Gastrocnemius medialis (tissue), 4 donors: ENCODE measurements at regions not wholly inside any gene's neighbourhood (a gene's known extent, or its start where the extent isn't known, plus 50 kb on each side); places are given as distances from the start of the nearest gene placed in this dataset.

ENCODE experiments used
- ATAC-seq, 2 donors: fragments of 150-250 bp; one replicate each; pipeline ENCODE4 v1.9.1; 2016
- DNase-seq, 2 donors: peaks; one replicate each; pipeline ENCODE4 v3.0.0-alpha.2; 2019
- H3K27ac ChIP-seq, 4 donors: fragments of 200-600 bp; sonication (generic); 1 replicate in 1 of 4; 2 replicates in 3 of 4; pipeline ENCODE4 v1.5.1; 2016 to 2018; ENCODE audit warnings: mild to moderate bottlenecking in 2 of 4, moderate library complexity in 1 of 4
- H3K27me3 ChIP-seq, 3 donors: fragments of 200-600 bp; sonication (generic) in 2 of 3; 1 replicate in 1 of 3; 2 replicates in 2 of 3; pipeline versions ENCODE4 v1.5.1 to v1.6.0; 2016 to 2019; ENCODE audit warnings: mild to moderate bottlenecking in 1 of 3, moderate library complexity in 1 of 3
- H3K36me3 ChIP-seq, 2 donors: fragments of 200-600 bp; sonication (generic) in 1 of 2; one replicate each; pipeline ENCODE4 v1.5.1; 2017 to 2018
- H3K4me1 ChIP-seq, 2 donors: fragments of 200-600 bp; sonication (generic) in 1 of 2; one replicate each; pipeline ENCODE4 v1.5.1; 2016 to 2017; ENCODE audit warnings: mild to moderate bottlenecking in 2 of 2
- H3K4me3 ChIP-seq, 4 donors: fragments of 200-600 bp; sonication (generic) in 3 of 4; 1 replicate in 1 of 4; 2 replicates in 3 of 4; pipeline ENCODE4 v1.5.1; 2016 to 2019; ENCODE audit warnings: mild to moderate bottlenecking in 2 of 4
- H3K9me3 ChIP-seq, 3 donors: fragments of 200-600 bp; sonication (generic) in 2 of 3; 1 replicate in 1 of 3; 2 replicates in 2 of 3; pipeline ENCODE4 v1.5.1; 2016 to 2019
- CTCF ChIP-seq, 5 experiments: fragments of 450-650 bp in 3 of 5; fragments of 200-600 bp in 2 of 5; sonication (generic) in 2 of 5; IDR thresholded peaks in 4 of 5; conservative IDR thresholded peaks in 1 of 5; 1 replicate in 4 of 5; 2 replicates in 1 of 5; pipeline ENCODE4 v1.5.1; 2016 to 2019; ENCODE audit warnings: antibody characterized with exemption in 5 of 5, mild to moderate bottlenecking in 3 of 5, moderate library complexity in 3 of 5
- POLR2A ChIP-seq, 2 donors: fragments of 450-650 bp; IDR thresholded peaks; one replicate each; pipeline ENCODE4 v1.6.1; 2017; ENCODE audit warnings: antibody characterized with exemption in 2 of 2, mild to moderate bottlenecking in 2 of 2, moderate library complexity in 2 of 2
- in situ Hi-C, 4 donors: fragments of 200-750 bp; cut with MboI; loops; one replicate each; pipeline versions ENCODE4 v1.15.0 to v1.8.0; 2017; ENCODE audit warnings: low sequenced_read_pairs in 4 of 4
- intact Hi-C: fragments of 100-400 bp; cut with DNase I; formaldehyde crosslinking; loops from one replicate; pipeline ENCODE4 v1.15.1; 2023; ENCODE audit warnings: low total_unique reads

- no peak for ATAC-seq
- in situ Hi-C loops (no loop called here), intact Hi-C loops (no loop called here)
- H3K27ac ChIP-seq = no peak overlapping the region
- no peaks in the 10 kb centered on the region for H3K36me3 ChIP-seq
- H3K4me3 ChIP-seq = no peak overlapping the region
- no peak for TF ChIP-seq POLR2A (IDR thresholded peaks at IDR 0.05)
- no peak for TF ChIP-seq CTCF (IDR thresholded peaks at IDR 0.05 in 4 of 5, conservative IDR thresholded peaks at IDR 0.05 in 1 of 5)
- H3K9me3 ChIP-seq = no peaks in the 10 kb centered on the region
- DNase-seq = no peak
- no peaks in the 10 kb centered on the region for H3K4me1 ChIP-seq
- no peaks in the 10 kb centered on the region for H3K27me3 ChIP-seq
Measured at GRCh38 chr9:78158286-78158685, 77.6 kb upstream of the CEP78 start.

- no peak overlapping the region for H3K4me3 ChIP-seq
- intact Hi-C loops = no loop called here
- no peak for TF ChIP-seq CTCF (IDR thresholded peaks at IDR 0.05 in 4 of 5, conservative IDR thresholded peaks at IDR 0.05 in 1 of 5)
- TF ChIP-seq POLR2A (IDR thresholded peaks at IDR 0.05) = no peak
- DNase-seq (no peak), ATAC-seq (no peak)
- H3K27me3 ChIP-seq = no peaks in the 10 kb centered on the region
- H3K9me3 ChIP-seq = no peaks in the 10 kb centered on the region
- no peaks in the 10 kb centered on the region for H3K36me3 ChIP-seq
- no peak overlapping the region for H3K27ac ChIP-seq
- no peaks in the 10 kb centered on the region for H3K4me1 ChIP-seq
- in situ Hi-C loops = no loop called here
Measured at GRCh38 chr9:78150983-78151356, 84.9 kb upstream of the CEP78 start.

GRCh38 chr9:78150312-78150982 is 85.4 kb upstream of the CEP78 start:
- Histone ChIP-seq H3K4me1 (no peaks in the 10 kb centered on the region), H3K4me3 (no peak overlapping the region), H3K27me3 (no peaks in the 10 kb centered on the region), H3K9me3 (no peaks in the 10 kb centered on the region), H3K27ac (no peak overlapping the region), H3K36me3 (no peaks in the 10 kb centered on the region)
- no peak for TF ChIP-seq POLR2A (IDR thresholded peaks at IDR 0.05)
- TF ChIP-seq CTCF (IDR thresholded peaks at IDR 0.05 in 4 of 5, conservative IDR thresholded peaks at IDR 0.05 in 1 of 5) = no peak
- in situ Hi-C loops = no loop called here
- DNase-seq = no peak
- intact Hi-C loops = no loop called here
- ATAC-seq = no peak

- Histone ChIP-seq H3K9me3 (no peaks in the 10 kb centered on the region), H3K4me1 (no peaks in the 10 kb centered on the region), H3K36me3 (no peaks in the 10 kb centered on the region), H3K27me3 (no peaks in the 10 kb centered on the region), H3K27ac (no peak overlapping the region), H3K4me3 (no peak overlapping the region)
- intact Hi-C loops = no loop called here
- ATAC-seq (no peak), DNase-seq (no peak)
- in situ Hi-C loops = no loop called here
- no peak for TF ChIP-seq POLR2A (IDR thresholded peaks at IDR 0.05)
- TF ChIP-seq CTCF (IDR thresholded peaks at IDR 0.05 in 4 of 5, conservative IDR thresholded peaks at IDR 0.05 in 1 of 5) = no peak
Measured at GRCh38 chr9:78149702-78150291, 86.1 kb upstream of the CEP78 start.

GRCh38 chr9:78146241-78146640 is 89.6 kb upstream of the CEP78 start:
- in situ Hi-C loops (no loop called here), intact Hi-C loops (no loop called here)
- no peaks in the 10 kb centered on the region for H3K4me1 ChIP-seq
- no peaks in the 10 kb centered on the region for H3K36me3 ChIP-seq
- TF ChIP-seq CTCF (IDR thresholded peaks at IDR 0.05 in 4 of 5, conservative IDR thresholded peaks at IDR 0.05 in 1 of 5) (no peak), POLR2A (IDR thresholded peaks at IDR 0.05) (no peak)
- H3K4me3 ChIP-seq = no peak overlapping the region
- H3K9me3 ChIP-seq = no peaks in the 10 kb centered on the region
- DNase-seq (no peak), ATAC-seq (no peak)
- no peak overlapping the region for H3K27ac ChIP-seq
- H3K27me3 ChIP-seq = no peaks in the 10 kb centered on the region
